Stimulated activated CD8-positive, alpha-beta memory T cell treated with anti-CD3 and anti-CD28 coated beads, Interleukin-4, amount 100 ng/mL, for 48 hours (primary cell): ENCODE measurements at regions not wholly inside any gene's neighbourhood (a gene's known extent, or its start where the extent isn't known, plus 50 kb on each side); places are given as distances from the start of the nearest gene placed in this dataset.

ENCODE experiments used
- DNase-seq: peaks from one replicate; pipeline ENCODE4 v3.0.0-alpha.2; 2020

GRCh38 chr22:48705917-48706605 lies 1121.6 kb downstream of the BRD1 start:
- no peak for DNase-seq

- no peak for DNase-seq
These were observed 1122.3 kb downstream of the BRD1 start for GRCh38 chr22:48705159-48705916.

GRCh38 chr22:48704335-48704734 lies 1123.3 kb downstream of the BRD1 start:
- no peak for DNase-seq

- no peak for DNase-seq
These were observed 1124.3 kb downstream of the BRD1 start for GRCh38 chr22:48703265-48703941.

- DNase-seq: no peak
These were observed 1125.0 kb downstream of the BRD1 start for GRCh38 chr22:48702573-48703264.

GRCh38 chr22:48701296-48702030 lies 1126.2 kb downstream of the BRD1 start:
- no peak for DNase-seq

GRCh38 chr22:48700566-48701295 lies 1126.9 kb downstream of the BRD1 start:
- DNase-seq: no peak

- no peak for DNase-seq
These were observed 1127.5 kb downstream of the BRD1 start for GRCh38 chr22:48700180-48700565.

GRCh38 chr22:48699511-48699910 lies 1128.2 kb downstream of the BRD1 start:
- DNase-seq: no peak

GRCh38 chr22:48698618-48699017 lies 1129.1 kb downstream of the BRD1 start:
- no peak for DNase-seq

- no peak for DNase-seq
These were observed 1129.9 kb downstream of the BRD1 start for GRCh38 chr22:48697694-48698276.

GRCh38 chr22:48697223-48697622 lies 1130.5 kb downstream of the BRD1 start:
- DNase-seq: no peak

- DNase-seq: no peak
These were observed 1131.3 kb downstream of the BRD1 start for GRCh38 chr22:48696371-48696770.

- DNase-seq: no peak
These were observed 1131.9 kb downstream of the BRD1 start for GRCh38 chr22:48695731-48696305.

GRCh38 chr22:48695251-48695650 lies 1132.4 kb downstream of the BRD1 start:
- no peak for DNase-seq

- no peak for DNase-seq
These were observed 1133.3 kb downstream of the BRD1 start for GRCh38 chr22:48694296-48694883.

GRCh38 chr22:48693377-48694135 lies 1134.1 kb downstream of the BRD1 start:
- no peak for DNase-seq

- DNase-seq: no peak
These were observed 1134.8 kb downstream of the BRD1 start for GRCh38 chr22:48692734-48693376.

GRCh38 chr22:48691431-48691851 lies 1136.2 kb downstream of the BRD1 start:
- no peak for DNase-seq
